Panc1 (cell line): ENCODE measurements at regions not wholly inside any gene's neighbourhood (a gene's known extent, or its start where the extent isn't known, plus 50 kb on each side); places are given as distances from the start of the nearest gene placed in this dataset.

Experiments
- ATAC-seq: fragments of 200-7000 bp; cut with Tn5 transposase; 2 replicates; pipeline ENCODE4 v1.9.1; 2020; ENCODE audit warnings: mild to moderate bottlenecking, moderate library complexity
- BruUV-seq: library from RNA; stranded (reverse); fragments of 400-500 nt; replicated peaks from 2 replicates; lab custom pipeline; 2021; lab: Mats Ljungman, UMichigan
- CTCF ChIA-PET: fragments of 300-600 bp; sonication (Branson Sonifier 250); formaldehyde crosslinking; loops from one replicate; lab custom pipeline; 2022; ENCODE audit warnings: antibody characterized with exemption; lab: Charles Lee
- POLR2A ChIA-PET: fragments of 300-600 bp; sonication (Branson Sonifier 250); formaldehyde crosslinking; loops from one replicate; lab custom pipeline; 2022; ENCODE audit warnings: antibody characterized with exemption; lab: Charles Lee
- DNase-seq: peaks from one replicate; pipeline ENCODE4 v3.0.0-alpha.2; 2010; ENCODE audit warnings: low read depth, low spot score
- H3K27ac ChIP-seq: 2 replicates; pipeline ENCODE4 v1.5.1; 2011; ENCODE audit warnings: mild to moderate bottlenecking, low read length, inconsistent platforms
- H3K27me3 ChIP-seq: fragments of 200-500 bp; sonication (Bioruptor generic); 2 replicates; pipeline ENCODE4 v1.6.0; 2014; ENCODE audit warnings: low read length, inconsistent platforms; ENCODE audit not compliant: control insufficient read depth, insufficient read depth
- H3K36me3 ChIP-seq: fragments of 200-500 bp; sonication (Bioruptor generic); 2 replicates; pipeline ENCODE4 v1.5.1; 2014; ENCODE audit warnings: inconsistent platforms, mild to moderate bottlenecking, low read length, moderate library complexity; ENCODE audit not compliant: control insufficient read depth, insufficient read depth
- H3K4me1 ChIP-seq: 2 replicates; pipeline ENCODE4 v1.5.1; 2011; ENCODE audit warnings: inconsistent platforms, mild to moderate bottlenecking, low read length, moderate library complexity; ENCODE audit not compliant: control insufficient read depth, insufficient read depth
- H3K4me3 ChIP-seq, 2 experiments: 2 replicates each; pipeline ENCODE4 v1.5.1; 2011 to 2012; ENCODE audit warnings: low read depth in 2 of 2, low read length in 2 of 2, mild to moderate bottlenecking in 2 of 2, inconsistent platforms in 1 of 2, moderate library complexity in 1 of 2
- H3K9me3 ChIP-seq: fragments of 200-500 bp; sonication (Bioruptor generic); 2 replicates; pipeline ENCODE4 v1.5.1; 2014; ENCODE audit warnings: low read depth, mild to moderate bottlenecking, inconsistent platforms, low read length, moderate library complexity; ENCODE audit not compliant: control insufficient read depth, insufficient read depth
- CTCF ChIP-seq: fragments of 450-650 bp; IDR thresholded peaks from 2 replicates; pipeline ENCODE4 v1.5.1; 2017; ENCODE audit warnings: mild to moderate bottlenecking
- POLR2AphosphoS5 ChIP-seq: IDR thresholded peaks from 2 replicates; pipeline ENCODE4 v1.6.1; 2012; ENCODE audit warnings: mild to moderate bottlenecking, low read depth, low read length, moderate library complexity
- REST ChIP-seq, 2 experiments: IDR thresholded peaks; 2 replicates each; pipeline ENCODE4 v1.6.1; 2011 to 2012; ENCODE audit warnings: low read depth in 2 of 2, control low read depth in 1 of 2, low read length in 1 of 2, mild to moderate bottlenecking in 1 of 2, moderate library complexity in 1 of 2; ENCODE audit not compliant: insufficient read depth in 1 of 2
- SIN3A ChIP-seq: IDR thresholded peaks from 2 replicates; pipeline ENCODE4 v1.6.1; 2012; ENCODE audit warnings: low read depth, mild to moderate bottlenecking, low read length, moderate library complexity, borderline replicate concordance; ENCODE audit not compliant: insufficient read depth
- TCF7L2 ChIP-seq: IDR thresholded peaks from 2 replicates; pipeline ENCODE4 v1.6.1; 2011; ENCODE audit warnings: mild to moderate bottlenecking, low read depth, low read length, inconsistent platforms
- in situ Hi-C: cut with HindIII; loops from 2 replicates; pipeline ENCODE4 v1.10.0; 2016; ENCODE audit warnings: low sequenced_read_pairs, low pct_unique_long_range_greater_than_20kb
- intact Hi-C: fragments of 100-400 bp; cut with micrococcal nuclease; formaldehyde crosslinking; loops from one replicate; pipeline ENCODE4 v1.10.0; 2022; ENCODE audit not compliant: unreplicated experiment

GRCh38 chr17:27076814-27077213, 217.1 kb upstream of the WSB1 start:
- in situ Hi-C loops: no loop called here

GRCh38 chr17:27078296-27078695, 215.6 kb upstream of the WSB1 start:
- intact Hi-C loops (no loop called here), in situ Hi-C loops (no loop called here)
- ChIA-PET CTCF (no interaction called here), POLR2A (no interaction called here)
- H3K4me1 ChIP-seq: no peaks in the 10 kb centered on the region
- ATAC-seq (no peak), DNase-seq (no peak)
- no peaks in the 10 kb centered on the region for H3K27me3 ChIP-seq
- no TSS peak for BruUV-seq
- no peak overlapping the region for H3K4me3 ChIP-seq
- TF ChIP-seq TCF7L2: no peak
- TF ChIP-seq REST (IDR thresholded peaks at IDR 0.05; ENCODE audit: insufficient read depth in 1 of 2, low read depth in 2 of 2, low read length in 1 of 2): no peak
- no peak for TF ChIP-seq SIN3A
- no peak for TF ChIP-seq POLR2AphosphoS5
- no peak for TF ChIP-seq CTCF
- no peak overlapping the region for H3K27ac ChIP-seq
- no peaks in the 10 kb centered on the region for H3K9me3 ChIP-seq
- H3K36me3 ChIP-seq: no peaks in the 10 kb centered on the region

More at GRCh38 chr17:27076814-27077213, 217.1 kb upstream of the WSB1 start:
- DNase-seq (no peak), ATAC-seq (no peak)
- ChIA-PET CTCF (no interaction called here), POLR2A (no interaction called here)
- BruUV-seq: no TSS peak
- Histone ChIP-seq H3K27me3 (no peaks in the 10 kb centered on the region), H3K36me3 (no peaks in the 10 kb centered on the region), H3K9me3 (no peaks in the 10 kb centered on the region), H3K4me1 (no peaks in the 10 kb centered on the region), H3K27ac (no peak overlapping the region), H3K4me3 (no peak overlapping the region)
- intact Hi-C loops: no loop called here
- TF ChIP-seq SIN3A: no peak
- no peak for TF ChIP-seq CTCF
- no peak for TF ChIP-seq TCF7L2
- no peak for TF ChIP-seq REST (IDR thresholded peaks at IDR 0.05; ENCODE audit: insufficient read depth in 1 of 2, low read depth in 2 of 2, low read length in 1 of 2)
- no peak for TF ChIP-seq POLR2AphosphoS5
